Panc1 (cell line): ENCODE measurements at regions not wholly inside any gene's neighbourhood (a gene's known extent, or its start where the extent isn't known, plus 50 kb on each side); places are given as distances from the start of the nearest gene placed in this dataset.

Source experiments
- ATAC-seq: fragments of 200-7000 bp; cut with Tn5 transposase; 2 replicates; pipeline ENCODE4 v1.9.1; 2020; ENCODE audit warnings: mild to moderate bottlenecking, moderate library complexity
- BruUV-seq: library from RNA; stranded (reverse); fragments of 400-500 nt; replicated peaks from 2 replicates; lab custom pipeline; 2021; lab: Mats Ljungman, UMichigan
- CTCF ChIA-PET: fragments of 300-600 bp; sonication (Branson Sonifier 250); formaldehyde crosslinking; loops from one replicate; lab custom pipeline; 2022; ENCODE audit warnings: antibody characterized with exemption; lab: Charles Lee
- POLR2A ChIA-PET: fragments of 300-600 bp; sonication (Branson Sonifier 250); formaldehyde crosslinking; loops from one replicate; lab custom pipeline; 2022; ENCODE audit warnings: antibody characterized with exemption; lab: Charles Lee
- DNase-seq: peaks from one replicate; pipeline ENCODE4 v3.0.0-alpha.2; 2010; ENCODE audit warnings: low read depth, low spot score
- H3K27ac ChIP-seq: 2 replicates; pipeline ENCODE4 v1.5.1; 2011; ENCODE audit warnings: mild to moderate bottlenecking, low read length, inconsistent platforms
- H3K27me3 ChIP-seq: fragments of 200-500 bp; sonication (Bioruptor generic); 2 replicates; pipeline ENCODE4 v1.6.0; 2014; ENCODE audit warnings: low read length, inconsistent platforms; ENCODE audit not compliant: control insufficient read depth, insufficient read depth
- H3K36me3 ChIP-seq: fragments of 200-500 bp; sonication (Bioruptor generic); 2 replicates; pipeline ENCODE4 v1.5.1; 2014; ENCODE audit warnings: inconsistent platforms, mild to moderate bottlenecking, low read length, moderate library complexity; ENCODE audit not compliant: control insufficient read depth, insufficient read depth
- H3K4me1 ChIP-seq: 2 replicates; pipeline ENCODE4 v1.5.1; 2011; ENCODE audit warnings: inconsistent platforms, mild to moderate bottlenecking, low read length, moderate library complexity; ENCODE audit not compliant: control insufficient read depth, insufficient read depth
- H3K4me3 ChIP-seq, 2 experiments: 2 replicates each; pipeline ENCODE4 v1.5.1; 2011 to 2012; ENCODE audit warnings: low read depth in 2 of 2, low read length in 2 of 2, mild to moderate bottlenecking in 2 of 2, inconsistent platforms in 1 of 2, moderate library complexity in 1 of 2
- H3K9me3 ChIP-seq: fragments of 200-500 bp; sonication (Bioruptor generic); 2 replicates; pipeline ENCODE4 v1.5.1; 2014; ENCODE audit warnings: low read depth, mild to moderate bottlenecking, inconsistent platforms, low read length, moderate library complexity; ENCODE audit not compliant: control insufficient read depth, insufficient read depth
- POLR2AphosphoS5 ChIP-seq: IDR thresholded peaks from 2 replicates; pipeline ENCODE4 v1.6.1; 2012; ENCODE audit warnings: mild to moderate bottlenecking, low read depth, low read length, moderate library complexity
- SIN3A ChIP-seq: IDR thresholded peaks from 2 replicates; pipeline ENCODE4 v1.6.1; 2012; ENCODE audit warnings: low read depth, mild to moderate bottlenecking, low read length, moderate library complexity, borderline replicate concordance; ENCODE audit not compliant: insufficient read depth
- TCF7L2 ChIP-seq: IDR thresholded peaks from 2 replicates; pipeline ENCODE4 v1.6.1; 2011; ENCODE audit warnings: mild to moderate bottlenecking, low read depth, low read length, inconsistent platforms
- in situ Hi-C: cut with HindIII; loops from 2 replicates; pipeline ENCODE4 v1.10.0; 2016; ENCODE audit warnings: low sequenced_read_pairs, low pct_unique_long_range_greater_than_20kb
- intact Hi-C: fragments of 100-400 bp; cut with micrococcal nuclease; formaldehyde crosslinking; loops from one replicate; pipeline ENCODE4 v1.10.0; 2022; ENCODE audit not compliant: unreplicated experiment
- TF ChIP-seq, protein P1 (sequence below): fragments of 450-650 bp; IDR thresholded peaks from 2 replicates; pipeline ENCODE4 v1.5.1; 2017; ENCODE audit warnings: mild to moderate bottlenecking
- TF ChIP-seq, protein P2 (sequence below), 2 experiments: IDR thresholded peaks; 2 replicates each; pipeline ENCODE4 v1.6.1; 2011 to 2012; ENCODE audit warnings: low read depth in 2 of 2, control low read depth in 1 of 2, low read length in 1 of 2, mild to moderate bottlenecking in 1 of 2, moderate library complexity in 1 of 2; ENCODE audit not compliant: insufficient read depth in 1 of 2

DNA sequence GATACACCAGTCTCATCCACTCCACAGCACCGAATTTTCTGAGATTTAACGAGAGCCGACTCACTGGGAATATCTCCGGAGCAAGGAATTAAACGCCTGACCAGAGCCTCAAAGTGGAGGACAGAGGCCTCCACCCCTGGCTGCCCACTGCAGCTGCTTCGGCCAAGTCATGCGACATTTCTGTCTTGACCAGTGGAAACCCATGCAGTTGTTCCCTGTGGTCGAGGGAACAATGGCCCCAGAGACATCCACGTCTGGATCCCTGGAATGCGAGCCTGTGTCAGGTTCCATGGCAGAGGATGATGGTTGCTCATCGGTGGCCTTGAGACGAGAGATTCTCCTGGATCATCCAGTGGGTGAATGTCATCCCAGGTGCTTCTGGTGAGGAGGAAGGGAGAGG, 65.7 kb upstream of the INSIG1 start:
- TF ChIP-seq TCF7L2 (no peak), POLR2AphosphoS5 (no peak), SIN3A (no peak)
- TF ChIP-seq, protein P1, sequence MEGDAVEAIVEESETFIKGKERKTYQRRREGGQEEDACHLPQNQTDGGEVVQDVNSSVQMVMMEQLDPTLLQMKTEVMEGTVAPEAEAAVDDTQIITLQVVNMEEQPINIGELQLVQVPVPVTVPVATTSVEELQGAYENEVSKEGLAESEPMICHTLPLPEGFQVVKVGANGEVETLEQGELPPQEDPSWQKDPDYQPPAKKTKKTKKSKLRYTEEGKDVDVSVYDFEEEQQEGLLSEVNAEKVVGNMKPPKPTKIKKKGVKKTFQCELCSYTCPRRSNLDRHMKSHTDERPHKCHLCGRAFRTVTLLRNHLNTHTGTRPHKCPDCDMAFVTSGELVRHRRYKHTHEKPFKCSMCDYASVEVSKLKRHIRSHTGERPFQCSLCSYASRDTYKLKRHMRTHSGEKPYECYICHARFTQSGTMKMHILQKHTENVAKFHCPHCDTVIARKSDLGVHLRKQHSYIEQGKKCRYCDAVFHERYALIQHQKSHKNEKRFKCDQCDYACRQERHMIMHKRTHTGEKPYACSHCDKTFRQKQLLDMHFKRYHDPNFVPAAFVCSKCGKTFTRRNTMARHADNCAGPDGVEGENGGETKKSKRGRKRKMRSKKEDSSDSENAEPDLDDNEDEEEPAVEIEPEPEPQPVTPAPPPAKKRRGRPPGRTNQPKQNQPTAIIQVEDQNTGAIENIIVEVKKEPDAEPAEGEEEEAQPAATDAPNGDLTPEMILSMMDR, result no peak
- TF ChIP-seq, protein P2, sequence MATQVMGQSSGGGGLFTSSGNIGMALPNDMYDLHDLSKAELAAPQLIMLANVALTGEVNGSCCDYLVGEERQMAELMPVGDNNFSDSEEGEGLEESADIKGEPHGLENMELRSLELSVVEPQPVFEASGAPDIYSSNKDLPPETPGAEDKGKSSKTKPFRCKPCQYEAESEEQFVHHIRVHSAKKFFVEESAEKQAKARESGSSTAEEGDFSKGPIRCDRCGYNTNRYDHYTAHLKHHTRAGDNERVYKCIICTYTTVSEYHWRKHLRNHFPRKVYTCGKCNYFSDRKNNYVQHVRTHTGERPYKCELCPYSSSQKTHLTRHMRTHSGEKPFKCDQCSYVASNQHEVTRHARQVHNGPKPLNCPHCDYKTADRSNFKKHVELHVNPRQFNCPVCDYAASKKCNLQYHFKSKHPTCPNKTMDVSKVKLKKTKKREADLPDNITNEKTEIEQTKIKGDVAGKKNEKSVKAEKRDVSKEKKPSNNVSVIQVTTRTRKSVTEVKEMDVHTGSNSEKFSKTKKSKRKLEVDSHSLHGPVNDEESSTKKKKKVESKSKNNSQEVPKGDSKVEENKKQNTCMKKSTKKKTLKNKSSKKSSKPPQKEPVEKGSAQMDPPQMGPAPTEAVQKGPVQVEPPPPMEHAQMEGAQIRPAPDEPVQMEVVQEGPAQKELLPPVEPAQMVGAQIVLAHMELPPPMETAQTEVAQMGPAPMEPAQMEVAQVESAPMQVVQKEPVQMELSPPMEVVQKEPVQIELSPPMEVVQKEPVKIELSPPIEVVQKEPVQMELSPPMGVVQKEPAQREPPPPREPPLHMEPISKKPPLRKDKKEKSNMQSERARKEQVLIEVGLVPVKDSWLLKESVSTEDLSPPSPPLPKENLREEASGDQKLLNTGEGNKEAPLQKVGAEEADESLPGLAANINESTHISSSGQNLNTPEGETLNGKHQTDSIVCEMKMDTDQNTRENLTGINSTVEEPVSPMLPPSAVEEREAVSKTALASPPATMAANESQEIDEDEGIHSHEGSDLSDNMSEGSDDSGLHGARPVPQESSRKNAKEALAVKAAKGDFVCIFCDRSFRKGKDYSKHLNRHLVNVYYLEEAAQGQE (IDR thresholded peaks at IDR 0.05; ENCODE audit: insufficient read depth in 1 of 2, low read depth in 2 of 2, low read length in 1 of 2), result no peak
- H3K27ac ChIP-seq, result no peak overlapping the region
- CTCF ChIA-PET, result no interaction called here
- no TSS peak for BruUV-seq
- H3K36me3 ChIP-seq, result no peaks in the 10 kb centered on the region
- POLR2A ChIA-PET, result no interaction called here
- ATAC-seq (no peak), DNase-seq (no peak)
- H3K9me3 ChIP-seq, result no peaks in the 10 kb centered on the region
- H3K27me3 ChIP-seq, result no peaks in the 10 kb centered on the region
- H3K4me1 ChIP-seq, result no peaks in the 10 kb centered on the region
- intact Hi-C loops (no loop called here), in situ Hi-C loops (no loop called here)
- H3K4me3 ChIP-seq, result no peak overlapping the region

DNA sequence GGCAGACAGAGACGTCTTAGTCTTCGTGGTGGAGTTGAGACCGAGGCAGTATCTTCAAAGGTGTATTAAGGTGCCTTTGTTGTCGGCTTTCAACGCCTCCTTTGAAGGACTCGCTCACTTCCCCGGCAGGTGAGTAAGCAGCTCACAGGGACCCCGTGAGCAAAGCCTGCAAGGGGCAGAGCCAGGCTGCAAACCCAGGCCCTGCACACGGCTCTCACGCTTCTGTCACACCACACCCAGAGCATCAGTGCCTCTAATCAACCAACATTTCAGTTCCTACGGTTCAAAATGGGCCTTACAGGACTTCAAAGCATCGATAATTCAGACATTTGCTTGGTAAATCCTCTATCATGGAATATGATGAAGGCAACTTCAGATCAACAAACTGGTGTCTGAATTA, 64.8 kb upstream of the INSIG1 start:
- no peaks in the 10 kb centered on the region for H3K9me3 ChIP-seq
- ChIA-PET POLR2A (no interaction called here), CTCF (no interaction called here)
- H3K4me1 ChIP-seq, result no peaks in the 10 kb centered on the region
- H3K27me3 ChIP-seq, result no peaks in the 10 kb centered on the region
- in situ Hi-C loops, result no loop called here
- no TSS peak for BruUV-seq
- TF ChIP-seq, protein P2 (IDR thresholded peaks at IDR 0.05; ENCODE audit: insufficient read depth in 1 of 2, low read depth in 2 of 2, low read length in 1 of 2), result no peak
- no peak for TF ChIP-seq POLR2AphosphoS5
- TF ChIP-seq, protein P1, result no peak
- no peak for TF ChIP-seq SIN3A
- TF ChIP-seq TCF7L2, result no peak
- ATAC-seq (no peak), DNase-seq (no peak)
- intact Hi-C loops, result no loop called here
- H3K27ac ChIP-seq, result no peak overlapping the region
- no peaks in the 10 kb centered on the region for H3K36me3 ChIP-seq
- no peak overlapping the region for H3K4me3 ChIP-seq
